Liver (tissue), 8 donors: ENCODE measurements at regions not wholly inside any gene's neighbourhood (a gene's known extent, or its start where the extent isn't known, plus 50 kb on each side); places are given as distances from the start of the nearest gene placed in this dataset.

Experiments
- DNase-seq: peaks from one replicate; pipeline ENCODE4 v3.0.0-alpha.2; 2017; ENCODE audit warnings: low spot score
- H3K27ac ChIP-seq, 2 donors: one replicate each; pipeline ENCODE4 v1.7.0; 2013; ENCODE audit warnings: inconsistent platforms in 2 of 2, low read length in 2 of 2, control low read depth in 1 of 2, low read depth in 1 of 2, mild to moderate bottlenecking in 1 of 2
- H3K27me3 ChIP-seq, 4 donors: one replicate each; pipeline versions ENCODE4 v1.6.1 to v1.7.0; 2013; ENCODE audit warnings: low read length in 3 of 4, inconsistent platforms in 1 of 4, mild to moderate bottlenecking in 1 of 4, moderate library complexity in 1 of 4; ENCODE audit not compliant: control insufficient read depth in 4 of 4, insufficient read depth in 4 of 4
- H3K36me3 ChIP-seq, 4 donors: one replicate each; pipeline versions ENCODE4 v1.6.1 to v1.7.0; 2013; ENCODE audit warnings: low read length in 3 of 4, mild to moderate bottlenecking in 3 of 4, low read depth in 1 of 4, moderate library complexity in 1 of 4; ENCODE audit not compliant: control insufficient read depth in 4 of 4, insufficient read depth in 3 of 4
- H3K4me1 ChIP-seq, 4 donors: one replicate each; pipeline versions ENCODE4 v1.6.1 to v1.7.0; 2013; ENCODE audit warnings: low read length in 3 of 4, mild to moderate bottlenecking in 3 of 4, moderate library complexity in 1 of 4; ENCODE audit not compliant: control insufficient read depth in 4 of 4, insufficient read depth in 4 of 4
- H3K4me3 ChIP-seq, 3 donors: one replicate each; pipeline versions ENCODE4 v1.6.1 to v1.7.0; 2013; ENCODE audit warnings: low read length in 3 of 3, control low read depth in 1 of 3, low read depth in 1 of 3, mild to moderate bottlenecking in 1 of 3
- H3K9ac ChIP-seq, 2 donors: one replicate each; pipeline ENCODE4 v1.7.0; 2013; ENCODE audit warnings: low read length in 2 of 2, mild to moderate bottlenecking in 2 of 2, moderate library complexity in 2 of 2, control low read depth in 1 of 2, low read depth in 1 of 2
- H3K9me3 ChIP-seq, 4 donors: one replicate each; pipeline versions ENCODE4 v1.6.1 to v1.7.0; 2013; ENCODE audit warnings: low read length in 3 of 4; ENCODE audit not compliant: control insufficient read depth in 4 of 4
- ATF3 ChIP-seq: IDR thresholded peaks from 2 replicates; pipeline ENCODE4 v1.6.1; 2016; ENCODE audit warnings: antibody characterized with exemption
- CTCF ChIP-seq: fragments of 150-350 bp; IDR thresholded peaks from 2 replicates; pipeline ENCODE4 v1.5.1; 2017; ENCODE audit warnings: improper control_type of control experiment, low read depth, low read length; ENCODE audit not compliant: missing input control
- EGR1 ChIP-seq, 2 donors: IDR thresholded peaks; 2 replicates each; pipeline ENCODE4 v1.6.1; 2016 to 2018; ENCODE audit warnings: antibody characterized with exemption in 2 of 2, low read depth in 2 of 2
- FOXA2 ChIP-seq: IDR thresholded peaks from 2 replicates; pipeline ENCODE4 v1.6.1; 2016; ENCODE audit warnings: antibody characterized with exemption
- GABPA ChIP-seq, 2 donors: IDR thresholded peaks in 1 of 2; conservative IDR thresholded peaks in 1 of 2; 2 replicates each; pipeline ENCODE4 v1.6.1; 2016; ENCODE audit warnings: antibody characterized with exemption in 2 of 2, mild to moderate bottlenecking in 1 of 2, moderate library complexity in 1 of 2
- HNF4A ChIP-seq, 2 donors: conservative IDR thresholded peaks; 2 replicates each; pipeline ENCODE4 v1.6.1; 2016; ENCODE audit warnings: antibody characterized with exemption in 2 of 2, mild to moderate bottlenecking in 2 of 2
- HNF4G ChIP-seq: IDR thresholded peaks from 2 replicates; pipeline ENCODE4 v1.6.1; 2016; ENCODE audit warnings: antibody characterized with exemption
- JUND ChIP-seq, 2 donors: IDR thresholded peaks; 2 replicates each; pipeline ENCODE4 v1.6.1; 2016; ENCODE audit warnings: antibody characterized with exemption in 2 of 2
- MAX ChIP-seq: IDR thresholded peaks from 2 replicates; pipeline ENCODE4 v1.6.1; 2016; ENCODE audit warnings: antibody characterized with exemption
- NR2F2 ChIP-seq: IDR thresholded peaks from 2 replicates; pipeline ENCODE4 v1.6.1; 2016; ENCODE audit warnings: antibody characterized with exemption
- RAD21 ChIP-seq, 2 donors: IDR thresholded peaks; 2 replicates each; pipeline ENCODE4 v1.6.1; 2016; ENCODE audit warnings: antibody characterized with exemption in 2 of 2, mild to moderate bottlenecking in 2 of 2
- REST ChIP-seq: IDR thresholded peaks from 2 replicates; pipeline ENCODE4 v1.6.1; 2016; ENCODE audit warnings: antibody characterized with exemption, mild to moderate bottlenecking
- RXRA ChIP-seq, 2 donors: IDR thresholded peaks; 2 replicates each; pipeline ENCODE4 v1.6.1; 2017 to 2018; ENCODE audit warnings: antibody characterized with exemption in 2 of 2, mild to moderate bottlenecking in 1 of 2
- SP1 ChIP-seq: IDR thresholded peaks from 2 replicates; pipeline ENCODE4 v1.6.1; 2018; ENCODE audit warnings: antibody characterized with exemption, mild to moderate bottlenecking
- TAF1 ChIP-seq: conservative IDR thresholded peaks from 2 replicates; pipeline ENCODE4 v1.6.1; 2016; ENCODE audit warnings: antibody characterized with exemption, mild to moderate bottlenecking
- YY1 ChIP-seq: IDR thresholded peaks from 2 replicates; pipeline ENCODE4 v1.6.1; 2016; ENCODE audit warnings: antibody characterized with exemption, mild to moderate bottlenecking
- WGBS: extraction: QIAGEN DNeasy Blood & Tissue Kit; methylation state at CpG from one replicate; pipeline ENCODE4 v1.1.7; 2013; 5-methylcytosine and 5-hydroxymethylcytosine counted together
- TF ChIP-seq, protein P1 (sequence below): IDR thresholded peaks from 2 replicates; pipeline ENCODE4 v1.6.1; 2016; ENCODE audit warnings: antibody characterized with exemption
- donor health status: healthy.
- donor health status: healthy.
- donor health status: healthy.
- donor health status: healthy.
- donor health status: healthy.

DNA sequence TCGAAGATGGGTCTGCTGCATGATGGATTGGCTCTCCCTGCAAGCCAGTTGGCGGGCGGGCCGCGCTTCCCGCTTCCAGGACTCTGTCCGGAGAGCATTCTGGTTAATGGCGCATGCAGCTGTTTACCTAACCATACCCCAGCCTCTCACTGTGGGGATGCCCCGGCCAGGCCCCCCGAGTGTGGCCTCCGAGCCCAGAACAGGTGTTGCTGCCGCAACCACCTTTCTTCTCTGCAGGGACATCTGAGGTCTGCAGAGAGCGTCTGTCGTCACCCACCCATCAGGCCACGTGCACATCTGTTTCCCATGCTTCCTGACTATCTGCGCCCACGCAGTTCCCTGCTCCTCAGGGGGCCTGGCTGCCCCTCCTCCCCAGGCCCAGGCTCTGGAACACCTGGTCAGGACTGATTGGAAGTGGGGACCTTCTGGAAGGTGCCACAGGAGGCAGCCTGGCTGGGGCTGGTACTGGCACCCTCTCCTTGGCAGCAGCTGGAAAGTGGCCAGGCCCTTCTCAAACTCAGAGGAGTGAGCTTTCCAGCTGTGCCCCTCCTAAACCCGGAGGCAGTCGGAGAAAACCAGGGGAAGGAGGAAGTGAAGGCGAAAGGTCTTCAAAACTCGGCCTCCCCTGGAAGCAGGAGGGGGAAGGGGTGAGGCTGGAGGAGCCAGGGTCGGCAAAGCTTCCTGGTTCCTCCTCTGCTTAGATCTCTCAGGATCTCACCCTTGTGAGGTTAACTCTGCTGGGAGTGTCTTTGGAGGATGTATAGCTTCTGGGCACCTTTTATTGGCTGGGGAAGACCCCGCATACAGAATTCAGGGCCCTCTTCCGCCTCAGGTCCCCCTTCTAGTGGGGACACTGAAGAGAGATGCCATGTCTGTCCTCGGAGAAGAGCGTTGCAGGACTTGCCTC is 64.5 kb upstream of the CIBAR2 start:
- DNase-seq, result no peak
- no peak overlapping the region for H3K4me3 ChIP-seq
- H3K4me1 ChIP-seq, result peaks cover 8 to 47% (median 36%) of the 10 kb centered on the region in 4 donors
- H3K9ac ChIP-seq, result no peak overlapping the region
- WGBS, result 79% methylated on average over 26 of the region's 26 CpGs
- no peaks in the 10 kb centered on the region for H3K27me3 ChIP-seq
- H3K36me3 ChIP-seq, result no peaks in the 10 kb centered on the region
- no peaks in the 10 kb centered on the region for H3K9me3 ChIP-seq
- H3K27ac ChIP-seq, result no peak overlapping the region
- no peak for TF ChIP-seq MAX
- no peak for TF ChIP-seq REST
- no peak for TF ChIP-seq NR2F2
- TF ChIP-seq TAF1, result no peak
- no peak for TF ChIP-seq FOXA2
- no peak for TF ChIP-seq GABPA (IDR thresholded peaks at IDR 0.05 in 1 of 2, conservative IDR thresholded peaks at IDR 0.05 in 1 of 2)
- TF ChIP-seq CTCF, result no peak
- TF ChIP-seq RXRA (IDR thresholded peaks at IDR 0.05), result no peak
- TF ChIP-seq YY1, result no peak
- TF ChIP-seq RAD21 (IDR thresholded peaks at IDR 0.05), result no peak
- TF ChIP-seq HNF4A (conservative IDR thresholded peaks at IDR 0.05), result no peak
- no peak for TF ChIP-seq ATF3
- no peak for TF ChIP-seq JUND (IDR thresholded peaks at IDR 0.05)

DNA sequence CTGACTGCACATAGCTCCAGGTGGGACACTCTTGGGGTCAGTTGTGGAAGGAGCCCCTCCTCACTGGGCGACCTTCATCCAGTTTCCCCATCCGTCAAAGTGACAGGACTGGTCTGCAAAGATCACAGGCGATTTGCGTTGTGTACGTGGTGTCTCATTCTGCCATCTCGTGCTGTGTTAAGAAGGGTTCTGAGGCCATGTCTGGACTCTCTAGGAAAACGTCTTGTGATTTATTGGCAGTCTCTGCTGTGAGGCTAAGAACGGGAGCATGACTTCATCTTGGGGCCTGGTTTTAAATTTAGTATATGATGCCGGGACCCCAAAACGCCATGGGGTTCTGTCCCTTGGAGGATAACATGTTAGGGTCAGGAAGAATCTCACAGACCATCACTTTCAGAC is 65.2 kb upstream of the CIBAR2 start:
- no peak for DNase-seq
- H3K9ac ChIP-seq, result no peak overlapping the region
- no peaks in the 10 kb centered on the region for H3K9me3 ChIP-seq
- TF ChIP-seq CTCF (no peak), JUND (IDR thresholded peaks at IDR 0.05) (no peak), SP1 (no peak), NR2F2 (no peak), GABPA (IDR thresholded peaks at IDR 0.05 in 1 of 2, conservative IDR thresholded peaks at IDR 0.05 in 1 of 2) (no peak), YY1 (no peak), FOXA2 (no peak), HNF4A (conservative IDR thresholded peaks at IDR 0.05) (no peak), TAF1 (no peak), EGR1 (IDR thresholded peaks at IDR 0.05; ENCODE audit: low read depth in 2 of 2) (no peak), HNF4G (no peak), RAD21 (IDR thresholded peaks at IDR 0.05) (no peak)
- TF ChIP-seq, protein P1, sequence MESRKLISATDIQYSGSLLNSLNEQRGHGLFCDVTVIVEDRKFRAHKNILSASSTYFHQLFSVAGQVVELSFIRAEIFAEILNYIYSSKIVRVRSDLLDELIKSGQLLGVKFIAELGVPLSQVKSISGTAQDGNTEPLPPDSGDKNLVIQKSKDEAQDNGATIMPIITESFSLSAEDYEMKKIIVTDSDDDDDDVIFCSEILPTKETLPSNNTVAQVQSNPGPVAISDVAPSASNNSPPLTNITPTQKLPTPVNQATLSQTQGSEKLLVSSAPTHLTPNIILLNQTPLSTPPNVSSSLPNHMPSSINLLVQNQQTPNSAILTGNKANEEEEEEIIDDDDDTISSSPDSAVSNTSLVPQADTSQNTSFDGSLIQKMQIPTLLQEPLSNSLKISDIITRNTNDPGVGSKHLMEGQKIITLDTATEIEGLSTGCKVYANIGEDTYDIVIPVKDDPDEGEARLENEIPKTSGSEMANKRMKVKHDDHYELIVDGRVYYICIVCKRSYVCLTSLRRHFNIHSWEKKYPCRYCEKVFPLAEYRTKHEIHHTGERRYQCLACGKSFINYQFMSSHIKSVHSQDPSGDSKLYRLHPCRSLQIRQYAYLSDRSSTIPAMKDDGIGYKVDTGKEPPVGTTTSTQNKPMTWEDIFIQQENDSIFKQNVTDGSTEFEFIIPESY, result no peak
- no peaks in the 10 kb centered on the region for H3K27me3 ChIP-seq
- WGBS, result 86% methylated on average over 10 of the region's 10 CpGs
- no peak overlapping the region for H3K4me3 ChIP-seq
- no peaks in the 10 kb centered on the region for H3K36me3 ChIP-seq
- peaks cover 13 to 47% (median 33%) of the 10 kb centered on the region in 4 donors for H3K4me1 ChIP-seq
- no peak overlapping the region for H3K27ac ChIP-seq
